D341Med (cell line): ENCODE measurements at regions not wholly inside any gene's neighbourhood (a gene's known extent, or its start where the extent isn't known, plus 50 kb on each side); places are given as distances from the start of the nearest gene placed in this dataset.
A peak's percentile ranks its signal among the peaks of the same experiment; 100 is the strongest.

Experiments used
- DNase-seq: peaks from one replicate; pipeline ENCODE4 v3.0.0; 2012; ENCODE audit warnings: low spot score

- DNase-seq: no peak
Observed at GRCh38 chr4:136847881-136848621, 684.2 kb downstream of the PCDH18 start.

DNA sequence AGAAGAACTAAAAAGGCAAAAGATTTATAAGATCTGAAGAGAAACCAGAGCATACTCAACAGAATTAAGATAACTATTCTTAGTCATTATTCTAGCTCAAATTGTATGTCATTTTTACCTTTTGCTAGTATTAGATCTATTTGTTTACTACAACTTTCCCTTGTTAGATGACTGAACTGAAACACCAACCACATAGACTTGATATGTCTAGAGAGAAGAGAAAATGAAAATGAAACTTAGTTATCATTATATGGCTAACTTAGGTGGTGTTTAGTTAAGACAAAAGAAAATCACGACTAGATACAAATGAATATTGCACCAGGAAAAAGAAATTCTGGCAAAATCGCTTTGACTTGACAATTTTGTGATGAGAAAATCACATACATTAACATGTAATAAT lies 690.8 kb downstream of the PCDH18 start:
- DNase-seq: no peak

DNA sequence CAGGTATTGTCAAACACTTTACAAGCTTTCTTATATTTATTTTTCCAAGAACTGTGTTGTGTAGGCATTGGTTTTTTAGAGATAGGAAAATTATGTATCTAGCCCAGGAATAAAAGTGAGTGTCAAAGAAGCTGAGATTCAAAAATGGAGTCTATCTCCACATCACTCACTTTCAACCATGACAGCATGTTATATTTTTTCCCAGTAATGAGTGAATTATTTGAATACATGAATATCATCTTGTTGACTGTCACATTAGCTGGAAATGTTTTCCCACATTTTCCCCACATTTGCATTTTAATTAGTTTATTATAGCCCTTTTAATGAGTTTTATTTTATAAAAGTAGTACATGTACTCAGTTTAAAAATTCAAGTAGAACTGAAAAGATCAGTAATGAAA lies 693.7 kb downstream of the PCDH18 start:
- no peak for DNase-seq

DNA sequence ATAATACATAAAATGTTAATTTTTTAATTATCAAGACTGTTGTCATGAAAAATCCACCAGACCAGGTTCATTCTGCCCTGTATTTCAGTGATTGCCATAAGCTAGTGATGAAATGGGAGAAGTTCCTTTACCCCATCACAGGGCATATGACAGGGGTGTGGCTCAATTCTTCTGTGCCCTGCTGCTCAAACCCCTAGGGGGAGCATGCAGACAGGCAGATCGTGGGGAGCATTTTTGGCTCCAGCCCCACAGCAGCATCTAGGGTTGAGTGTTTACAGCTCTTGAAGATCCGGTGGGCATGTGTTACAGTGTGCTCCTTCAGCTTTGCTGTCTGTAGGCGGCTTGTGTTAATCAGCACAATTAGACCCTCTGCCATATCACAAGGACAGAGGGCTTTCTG lies 700.7 kb downstream of the PCDH18 start:
- no peak for DNase-seq

GRCh38 chr4:136829280-136829679 lies 703.0 kb downstream of the PCDH18 start:
- DNase-seq: peak; percentile 39

GRCh38 chr4:136823020-136823419 lies 709.3 kb downstream of the PCDH18 start:
- DNase-seq: no peak

- DNase-seq: no peak
Observed at GRCh38 chr4:136818811-136819330, 713.4 kb downstream of the PCDH18 start.

DNA sequence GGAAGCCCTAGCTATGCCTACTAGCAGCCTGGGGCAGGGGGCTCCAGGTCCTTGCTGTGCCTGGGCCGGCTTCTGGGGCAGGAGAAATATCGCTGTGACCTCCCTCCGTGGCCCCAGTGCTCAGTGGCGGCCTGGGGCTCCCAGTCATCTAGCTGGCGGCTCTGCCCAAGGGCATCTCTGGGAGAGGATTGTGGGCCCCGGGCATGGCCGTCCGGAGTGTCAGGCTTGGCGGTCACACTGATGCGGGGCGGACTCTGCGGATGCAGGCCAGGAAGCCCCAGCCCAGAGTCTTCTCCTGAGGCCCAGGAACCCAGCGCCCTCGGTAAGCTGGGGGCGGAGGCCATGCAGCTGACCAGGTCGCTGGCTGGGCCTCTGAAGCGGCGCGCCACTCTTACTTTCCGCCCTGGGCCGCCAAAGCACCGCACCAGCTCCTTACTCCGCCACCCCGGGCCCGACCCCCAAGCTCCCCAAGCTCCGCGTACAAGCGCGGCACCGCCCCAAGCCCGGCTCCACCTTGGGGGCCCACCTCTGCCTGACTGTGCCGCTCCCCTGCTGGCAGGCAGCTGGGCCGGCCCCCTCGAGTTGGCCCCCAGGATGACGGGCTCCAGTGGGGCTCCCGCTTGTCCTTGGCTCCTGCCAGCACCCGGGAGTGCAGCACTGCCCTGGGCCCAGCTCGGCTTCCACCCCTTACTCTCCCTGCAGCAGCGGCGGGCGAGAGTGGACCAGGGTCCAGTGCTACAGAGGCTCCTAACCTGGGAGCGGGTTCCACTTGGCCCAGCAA lies 720.0 kb downstream of the PCDH18 start:
- DNase-seq: no peak

- DNase-seq: no peak
Observed at GRCh38 chr4:136811496-136812077, 720.7 kb downstream of the PCDH18 start.

DNA sequence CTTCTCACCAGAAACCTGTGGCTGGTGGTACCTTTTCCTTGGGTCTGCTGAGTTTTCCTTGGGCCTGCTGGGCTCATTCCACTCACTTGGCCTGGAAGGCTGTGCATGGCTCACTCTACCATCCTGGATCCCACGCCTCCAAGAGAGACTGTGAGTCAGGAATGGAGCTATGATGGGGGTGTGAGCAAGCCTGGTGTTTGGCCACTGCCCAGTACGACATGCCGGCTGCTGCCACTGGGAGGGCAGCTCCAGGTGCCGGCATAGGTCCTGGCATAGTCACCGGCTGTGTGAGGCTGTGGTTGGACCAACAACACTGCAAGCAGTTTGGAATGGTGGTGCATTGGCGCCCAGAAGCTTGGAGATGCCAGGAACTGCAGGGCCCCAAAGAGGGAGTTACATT lies 721.7 kb downstream of the PCDH18 start:
- DNase-seq: no peak

GRCh38 chr4:136806844-136807243 lies 725.5 kb downstream of the PCDH18 start:
- DNase-seq: no peak

- DNase-seq: no peak
Observed at GRCh38 chr4:136805617-136806016, 726.7 kb downstream of the PCDH18 start.

DNA sequence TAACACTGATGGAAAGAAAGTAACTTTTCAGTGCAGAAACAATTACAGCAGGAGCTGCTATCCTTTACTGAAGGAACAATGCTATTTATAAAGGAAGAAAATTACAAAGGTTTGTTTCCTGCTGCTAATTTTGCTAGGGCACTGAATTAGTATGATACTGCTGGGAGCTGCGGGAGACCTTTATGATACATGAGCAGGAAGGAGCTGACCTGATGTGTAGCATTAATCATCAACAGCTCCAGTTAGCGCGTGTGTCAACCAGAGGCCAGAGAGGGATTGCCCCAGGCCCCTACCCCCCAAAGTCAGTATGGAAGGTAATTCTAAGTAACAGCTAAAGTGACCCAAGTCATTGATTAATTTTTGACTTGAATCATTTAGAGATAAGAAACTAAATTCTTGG lies 728.9 kb downstream of the PCDH18 start:
- no peak for DNase-seq

- DNase-seq: no peak
Observed at GRCh38 chr4:136800248-136800647, 732.0 kb downstream of the PCDH18 start.

DNA sequence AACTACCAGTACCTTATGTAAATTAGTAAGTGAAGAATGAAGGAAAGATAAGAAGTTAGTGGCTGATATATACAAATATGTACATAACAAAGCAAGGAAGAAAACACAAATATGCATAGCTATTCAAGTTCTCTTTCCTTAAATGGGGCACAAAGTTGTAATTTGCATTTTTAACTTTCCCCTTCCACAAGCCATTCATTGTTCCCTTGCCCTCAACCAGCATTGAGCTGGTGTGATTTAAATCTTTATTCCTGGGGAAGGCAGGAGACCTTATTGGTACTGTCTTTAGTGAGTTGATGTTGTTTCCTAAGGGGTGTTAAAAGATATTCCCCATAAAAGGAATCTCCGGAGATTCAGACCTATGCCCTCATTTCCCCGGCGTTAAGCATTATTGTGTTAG lies 735.3 kb downstream of the PCDH18 start:
- no peak for DNase-seq

DNA sequence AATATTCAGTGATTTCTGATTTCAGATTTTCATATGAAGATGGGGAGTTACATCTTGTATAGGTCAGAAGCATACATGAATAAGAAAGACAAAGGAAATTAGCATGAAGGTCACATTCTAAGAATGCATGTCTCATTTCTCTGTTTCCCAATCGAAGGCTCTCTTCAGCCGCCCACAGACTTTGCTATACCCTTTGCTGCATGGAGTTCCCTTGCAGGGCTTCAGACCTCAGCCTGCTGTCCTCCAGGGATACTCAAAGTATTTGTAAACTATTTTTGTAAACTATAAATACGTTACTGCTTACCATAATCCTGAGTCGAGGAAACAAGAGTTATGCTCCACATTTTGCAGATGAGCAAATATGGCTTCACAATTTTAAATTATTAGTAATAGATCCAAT lies 738.4 kb downstream of the PCDH18 start:
- DNase-seq: no peak

DNA sequence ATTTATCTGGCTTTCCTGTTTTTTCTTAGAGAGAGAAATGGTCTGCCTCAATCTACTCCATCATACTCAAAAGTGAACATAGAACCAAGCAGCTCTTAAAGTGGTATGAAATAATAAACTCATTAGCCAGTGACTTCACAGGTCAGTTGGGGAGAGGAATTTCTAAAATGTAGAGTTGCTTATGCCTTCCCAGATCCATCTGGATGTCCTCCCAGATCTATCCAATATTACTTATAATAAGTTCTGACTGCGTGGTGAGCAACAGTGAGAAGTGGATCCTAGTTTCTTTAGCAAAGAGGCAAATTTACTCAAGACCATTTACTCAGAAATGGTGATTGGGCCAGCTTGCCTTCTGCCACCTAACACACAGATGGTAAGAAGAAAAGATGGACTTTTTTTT lies 748.0 kb downstream of the PCDH18 start:
- DNase-seq: no peak

DNA sequence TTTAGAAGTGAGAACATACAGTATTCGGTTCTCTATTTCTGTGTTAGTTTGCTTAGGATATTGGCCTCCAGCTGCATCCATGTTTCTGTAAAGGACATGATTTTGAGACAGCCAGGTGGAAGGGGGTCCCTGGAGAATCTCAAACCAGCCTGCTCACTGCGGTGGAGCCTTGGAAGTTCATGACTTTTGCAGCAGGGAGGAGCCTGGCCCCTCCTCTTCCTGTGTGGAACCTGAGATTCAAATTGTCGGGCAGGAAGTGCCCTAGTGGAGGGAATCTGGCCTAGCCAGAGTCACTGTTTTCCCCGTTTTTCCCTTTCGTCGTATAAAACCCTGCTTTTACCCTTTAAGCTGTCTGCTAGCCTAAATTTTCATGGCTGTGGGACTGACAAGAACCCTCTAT lies 762.6 kb downstream of the PCDH18 start:
- no peak for DNase-seq

- DNase-seq: no peak
Observed at GRCh38 chr4:136768925-136769275, 763.4 kb downstream of the PCDH18 start.

GRCh38 chr4:136768213-136768924 lies 763.9 kb downstream of the PCDH18 start:
- DNase-seq: no peak

DNA sequence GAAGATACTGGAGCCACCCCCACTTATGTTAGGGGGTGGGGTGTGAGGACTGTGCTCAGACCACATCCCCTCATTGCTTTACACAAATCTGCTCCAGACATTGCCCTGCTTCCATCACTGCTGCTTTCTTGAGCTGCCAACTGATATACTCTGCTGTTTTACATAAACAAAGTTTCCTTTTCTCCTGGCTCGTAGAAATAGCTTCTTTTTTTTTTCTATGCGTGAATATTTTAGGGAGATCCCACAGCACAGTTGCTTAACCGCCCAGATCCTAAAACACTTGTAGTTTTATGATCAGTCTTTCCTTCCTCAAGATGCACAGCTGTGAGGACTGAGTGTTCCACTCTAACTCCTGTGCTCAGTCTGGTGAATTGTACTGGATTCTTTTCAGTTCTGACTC lies 768.4 kb downstream of the PCDH18 start:
- DNase-seq: no peak

GRCh38 chr4:136755531-136755916 lies 776.8 kb downstream of the PCDH18 start:
- DNase-seq: no peak
